GM23338 (cell line): ENCODE measurements at regions not wholly inside any gene's neighbourhood (a gene's known extent, or its start where the extent isn't known, plus 50 kb on each side); places are given as distances from the start of the nearest gene placed in this dataset.

Experiments used
- CTCF ChIP-seq, 2 experiments: fragments of 200-600 bp in 1 of 2; sonication (generic) in 1 of 2; conservative IDR thresholded peaks; 2 replicates each; pipeline versions ENCODE4 v1.5.1 to v1.6.1; 2016 to 2017; ENCODE audit warnings: antibody characterized with exemption in 2 of 2, low read depth in 2 of 2, mild to moderate bottlenecking in 2 of 2, moderate library complexity in 1 of 2
- EZH2 ChIP-seq: fragments of 200-600 bp; sonication (generic); IDR thresholded peaks from one replicate; pipeline ENCODE4 v1.8.0; 2017; ENCODE audit warnings: antibody characterized with exemption, mild to moderate bottlenecking, low read depth; ENCODE audit not compliant: unreplicated experiment
- EZH2phosphoT487 ChIP-seq: fragments of 200-600 bp; sonication (generic); IDR thresholded peaks from one replicate; pipeline ENCODE4 v1.8.1; 2018; ENCODE audit warnings: antibody characterized with exemption; ENCODE audit not compliant: unreplicated experiment
- POLR2AphosphoS5 ChIP-seq: IDR thresholded peaks from 2 replicates; pipeline ENCODE4 v1.6.1; 2016; ENCODE audit warnings: antibody characterized with exemption, low read depth
- REST ChIP-seq: IDR thresholded peaks from one replicate; pipeline ENCODE4 v1.6.1; 2018; ENCODE audit warnings: antibody characterized with exemption; ENCODE audit not compliant: unreplicated experiment

DNA sequence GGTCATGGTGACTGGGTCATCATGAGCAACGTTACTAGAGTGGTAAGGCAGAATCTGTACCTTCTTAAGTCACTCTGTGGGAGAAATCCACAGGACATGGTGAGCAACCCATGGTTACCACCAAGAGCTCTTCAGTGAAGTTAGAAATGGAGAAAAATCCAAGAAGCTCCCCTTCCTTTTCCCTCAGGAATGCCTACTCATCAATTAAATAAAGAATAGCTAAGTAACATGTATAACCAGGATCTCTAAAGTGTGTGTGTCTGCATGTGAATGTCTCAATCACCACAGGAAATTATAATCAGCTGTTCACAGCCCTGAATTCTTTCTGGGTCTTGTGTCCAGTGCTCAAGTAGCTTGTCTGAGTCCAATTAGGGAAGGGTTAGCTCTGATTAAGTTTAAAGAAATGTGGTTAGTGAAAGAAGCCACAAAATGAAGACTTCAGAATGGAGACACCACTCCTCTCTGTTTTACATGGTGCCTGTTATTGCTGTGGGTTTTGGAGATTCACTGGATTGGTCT lies 73.2 kb downstream of the SEM1 start:
- TF ChIP-seq CTCF (conservative IDR thresholded peaks at IDR 0.05; ENCODE audit: low read depth in 2 of 2): no peak
- no peak for TF ChIP-seq EZH2
- no peak for TF ChIP-seq POLR2AphosphoS5
- no peak for TF ChIP-seq REST
- no peak for TF ChIP-seq EZH2phosphoT487
